Gastrocnemius medialis (tissue), 4 donors: ENCODE measurements at regions not wholly inside any gene's neighbourhood (a gene's known extent, or its start where the extent isn't known, plus 50 kb on each side); places are given as distances from the start of the nearest gene placed in this dataset.
"Not testable (repeated sequence)": the region's sequence is repeated elsewhere in the genome, so short reads cannot be mapped to it uniquely, and the experiment has no call there.

ENCODE experiments used
- ATAC-seq, 2 donors: fragments of 150-250 bp; one replicate each; pipeline ENCODE4 v1.9.1; 2016
- DNase-seq, 2 donors: peaks; one replicate each; pipeline ENCODE4 v3.0.0-alpha.2; 2019
- H3K27ac ChIP-seq, 4 donors: fragments of 200-600 bp; sonication (generic); 1 replicate in 1 of 4; 2 replicates in 3 of 4; pipeline ENCODE4 v1.5.1; 2016 to 2018; ENCODE audit warnings: mild to moderate bottlenecking in 2 of 4, moderate library complexity in 1 of 4
- H3K27me3 ChIP-seq, 3 donors: fragments of 200-600 bp; sonication (generic) in 2 of 3; 1 replicate in 1 of 3; 2 replicates in 2 of 3; pipeline versions ENCODE4 v1.5.1 to v1.6.0; 2016 to 2019; ENCODE audit warnings: mild to moderate bottlenecking in 1 of 3, moderate library complexity in 1 of 3
- H3K36me3 ChIP-seq, 2 donors: fragments of 200-600 bp; sonication (generic) in 1 of 2; one replicate each; pipeline ENCODE4 v1.5.1; 2017 to 2018
- H3K4me1 ChIP-seq, 2 donors: fragments of 200-600 bp; sonication (generic) in 1 of 2; one replicate each; pipeline ENCODE4 v1.5.1; 2016 to 2017; ENCODE audit warnings: mild to moderate bottlenecking in 2 of 2
- H3K4me3 ChIP-seq, 4 donors: fragments of 200-600 bp; sonication (generic) in 3 of 4; 1 replicate in 1 of 4; 2 replicates in 3 of 4; pipeline ENCODE4 v1.5.1; 2016 to 2019; ENCODE audit warnings: mild to moderate bottlenecking in 2 of 4
- H3K9me3 ChIP-seq, 3 donors: fragments of 200-600 bp; sonication (generic) in 2 of 3; 1 replicate in 1 of 3; 2 replicates in 2 of 3; pipeline ENCODE4 v1.5.1; 2016 to 2019
- POLR2A ChIP-seq, 2 donors: fragments of 450-650 bp; IDR thresholded peaks; one replicate each; pipeline ENCODE4 v1.6.1; 2017; ENCODE audit warnings: antibody characterized with exemption in 2 of 2, mild to moderate bottlenecking in 2 of 2, moderate library complexity in 2 of 2
- in situ Hi-C, 4 donors: fragments of 200-750 bp; cut with MboI; loops; one replicate each; pipeline versions ENCODE4 v1.15.0 to v1.8.0; 2017; ENCODE audit warnings: low sequenced_read_pairs in 4 of 4
- intact Hi-C: fragments of 100-400 bp; cut with DNase I; formaldehyde crosslinking; loops from one replicate; pipeline ENCODE4 v1.15.1; 2023; ENCODE audit warnings: low total_unique reads
- TF ChIP-seq, protein P1 (sequence below), 5 experiments: fragments of 450-650 bp in 3 of 5; fragments of 200-600 bp in 2 of 5; sonication (generic) in 2 of 5; IDR thresholded peaks in 4 of 5; conservative IDR thresholded peaks in 1 of 5; 1 replicate in 4 of 5; 2 replicates in 1 of 5; pipeline ENCODE4 v1.5.1; 2016 to 2019; ENCODE audit warnings: antibody characterized with exemption in 5 of 5, mild to moderate bottlenecking in 3 of 5, moderate library complexity in 3 of 5

- Histone ChIP-seq H3K4me3 (no peak overlapping the region), H3K27ac (no peak overlapping the region), H3K4me1 (no peaks in the 10 kb centered on the region), H3K27me3 (no peaks in the 10 kb centered on the region), H3K9me3 (no peaks in the 10 kb centered on the region), H3K36me3 (no peaks in the 10 kb centered on the region)
- DNase-seq: no peak
- intact Hi-C loops: no loop called here
- TF ChIP-seq, protein P1, sequence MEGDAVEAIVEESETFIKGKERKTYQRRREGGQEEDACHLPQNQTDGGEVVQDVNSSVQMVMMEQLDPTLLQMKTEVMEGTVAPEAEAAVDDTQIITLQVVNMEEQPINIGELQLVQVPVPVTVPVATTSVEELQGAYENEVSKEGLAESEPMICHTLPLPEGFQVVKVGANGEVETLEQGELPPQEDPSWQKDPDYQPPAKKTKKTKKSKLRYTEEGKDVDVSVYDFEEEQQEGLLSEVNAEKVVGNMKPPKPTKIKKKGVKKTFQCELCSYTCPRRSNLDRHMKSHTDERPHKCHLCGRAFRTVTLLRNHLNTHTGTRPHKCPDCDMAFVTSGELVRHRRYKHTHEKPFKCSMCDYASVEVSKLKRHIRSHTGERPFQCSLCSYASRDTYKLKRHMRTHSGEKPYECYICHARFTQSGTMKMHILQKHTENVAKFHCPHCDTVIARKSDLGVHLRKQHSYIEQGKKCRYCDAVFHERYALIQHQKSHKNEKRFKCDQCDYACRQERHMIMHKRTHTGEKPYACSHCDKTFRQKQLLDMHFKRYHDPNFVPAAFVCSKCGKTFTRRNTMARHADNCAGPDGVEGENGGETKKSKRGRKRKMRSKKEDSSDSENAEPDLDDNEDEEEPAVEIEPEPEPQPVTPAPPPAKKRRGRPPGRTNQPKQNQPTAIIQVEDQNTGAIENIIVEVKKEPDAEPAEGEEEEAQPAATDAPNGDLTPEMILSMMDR (IDR thresholded peaks at IDR 0.05 in 4 of 5, conservative IDR thresholded peaks at IDR 0.05 in 1 of 5): no peak
- TF ChIP-seq POLR2A (IDR thresholded peaks at IDR 0.05): no peak
- in situ Hi-C loops: loop anchor here in 2 of 4 donors (25.0 kb wide), 2 partner anchors 202 to 452 kb away; no protein-coding TSS in a partner anchor
- no peak for ATAC-seq
Observed at GRCh38 chr10:21285207-21285606, 240.3 kb downstream of the SKIDA1 start.

GRCh38 chr10:21284301-21284700, 241.2 kb downstream of the SKIDA1 start:
- Histone ChIP-seq H3K27ac (no peak overlapping the region), H3K4me3 (no peak overlapping the region), H3K9me3 (no peaks in the 10 kb centered on the region), H3K27me3 (no peaks in the 10 kb centered on the region), H3K36me3 (no peaks in the 10 kb centered on the region), H3K4me1 (no peaks in the 10 kb centered on the region)
- ATAC-seq (no peak), DNase-seq (no peak)
- intact Hi-C loops (no loop called here), in situ Hi-C loops (loop anchor here in 2 of 4 donors (25.0 kb wide), 2 partner anchors 203 to 453 kb away; no protein-coding TSS in a partner anchor)
- TF ChIP-seq, protein P1 (IDR thresholded peaks at IDR 0.05 in 4 of 5, conservative IDR thresholded peaks at IDR 0.05 in 1 of 5): no peak

DNA sequence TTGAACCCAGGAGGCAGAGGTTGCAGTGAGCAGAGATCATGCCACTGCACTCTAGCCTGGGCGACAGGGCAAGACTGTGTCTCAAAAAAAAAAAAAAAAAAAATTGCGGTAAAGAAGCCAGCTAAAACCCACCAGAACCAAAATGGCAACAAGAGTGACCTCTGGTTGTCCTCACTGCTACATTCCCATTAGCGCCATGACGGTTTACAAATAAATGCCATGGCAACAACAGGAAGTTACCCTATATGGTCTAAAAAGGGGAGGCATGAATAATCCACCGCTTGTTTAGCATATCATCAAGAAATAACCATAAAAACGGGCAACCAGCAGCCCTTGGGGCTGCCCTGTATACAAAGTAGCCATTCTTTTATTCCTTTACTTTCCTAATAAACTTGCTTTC, 242.4 kb downstream of the SKIDA1 start:
- intact Hi-C loops: not testable (repeated sequence)

DNA sequence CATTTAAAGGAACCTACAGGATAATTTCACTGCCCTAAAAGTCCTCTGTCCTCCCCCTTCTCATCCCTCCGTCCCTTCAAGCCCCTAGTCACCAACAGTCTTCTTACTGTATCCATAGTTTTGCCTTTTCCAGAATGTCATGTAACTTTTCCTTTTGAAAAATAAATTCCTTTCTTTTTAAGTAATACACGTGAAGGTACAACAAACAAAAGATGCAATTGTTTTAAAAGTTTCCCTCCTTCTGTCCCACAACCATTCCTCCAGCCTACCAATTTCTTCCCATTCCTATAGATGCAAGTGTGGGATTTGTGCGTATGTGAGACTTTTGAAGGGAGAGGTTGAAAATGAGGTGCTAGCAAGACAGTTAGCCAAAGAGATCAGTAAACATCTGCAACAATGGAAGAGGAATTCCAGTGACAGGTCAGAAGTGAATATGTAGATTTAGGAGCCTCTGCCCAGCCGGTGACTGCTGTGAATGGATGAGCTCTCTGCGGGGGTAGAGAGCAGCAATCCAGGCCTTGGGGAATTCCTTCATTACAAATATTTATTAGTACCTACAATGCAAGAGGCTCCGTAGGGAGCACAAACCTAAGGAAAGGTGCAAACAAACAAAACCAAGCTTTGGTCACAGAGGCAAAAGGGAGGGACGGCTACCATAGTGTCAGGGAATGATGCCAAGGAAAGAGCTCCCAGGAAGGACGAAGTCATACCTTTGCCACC, 243.6 kb downstream of the SKIDA1 start:
- TF ChIP-seq, protein P1 (IDR thresholded peaks at IDR 0.05 in 4 of 5, conservative IDR thresholded peaks at IDR 0.05 in 1 of 5): no peak
- no peak for TF ChIP-seq POLR2A (IDR thresholded peaks at IDR 0.05)
- H3K9me3 ChIP-seq: no peaks in the 10 kb centered on the region
- H3K27me3 ChIP-seq: no peaks in the 10 kb centered on the region
- no peak overlapping the region for H3K4me3 ChIP-seq
- DNase-seq (no peak), ATAC-seq (no peak)
- H3K27ac ChIP-seq: no peak overlapping the region
- in situ Hi-C loops: loop anchor here in 2 of 4 donors (25.0 kb wide), 2 partner anchors 205 to 455 kb away; no protein-coding TSS in a partner anchor
- H3K4me1 ChIP-seq: no peaks in the 10 kb centered on the region
- H3K36me3 ChIP-seq: no peaks in the 10 kb centered on the region
- intact Hi-C loops: no loop called here

More for the DNA sequence above, 242.4 kb downstream of the SKIDA1 start:
- H3K4me1 ChIP-seq, H3K9me3 ChIP-seq, H3K27me3 ChIP-seq, ATAC-seq, H3K4me3 ChIP-seq, H3K27ac ChIP-seq, H3K36me3 ChIP-seq, DNase-seq: not testable (repeated sequence)
- in situ Hi-C loops: loop anchor here in 2 of 4 donors (25.0 kb wide), 2 partner anchors 204 to 454 kb away; no protein-coding TSS in a partner anchor

DNA sequence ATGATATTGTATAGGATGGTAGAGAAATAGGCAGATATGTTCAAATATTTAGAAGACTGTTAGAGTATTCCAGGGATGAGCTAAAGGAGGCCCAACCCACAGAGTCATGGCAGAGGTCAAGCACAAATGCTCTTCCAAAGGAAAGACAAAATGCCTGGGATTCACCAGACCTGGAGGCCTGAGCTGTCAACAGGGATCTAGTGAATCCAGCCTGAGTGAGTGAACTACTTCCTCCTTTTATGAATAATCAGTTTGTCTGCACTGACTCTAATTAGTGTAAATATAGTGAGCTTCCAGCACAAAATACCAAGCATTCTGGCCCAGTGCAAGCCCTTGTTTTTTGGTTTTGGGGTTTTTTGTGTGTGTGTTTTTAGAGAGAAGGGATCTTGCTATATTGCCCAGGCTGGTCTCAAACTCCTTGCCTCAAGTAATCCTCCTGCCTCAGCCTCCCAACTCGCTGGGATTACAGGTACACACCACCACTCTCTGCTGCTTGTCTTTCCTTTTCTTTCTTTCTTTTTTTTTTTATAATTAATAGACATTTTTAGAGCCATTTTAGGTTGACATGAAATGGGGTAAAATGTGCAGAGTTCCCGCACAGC, 244.4 kb downstream of the SKIDA1 start:
- H3K27ac ChIP-seq: no peak overlapping the region
- H3K4me1 ChIP-seq: no peaks in the 10 kb centered on the region
- ATAC-seq (no peak), DNase-seq (no peak)
- in situ Hi-C loops: loop anchor here in 2 of 4 donors (25.0 kb wide), 2 partner anchors 206 to 456 kb away; no protein-coding TSS in a partner anchor
- no peak overlapping the region for H3K4me3 ChIP-seq
- no peak for TF ChIP-seq POLR2A (IDR thresholded peaks at IDR 0.05)
- TF ChIP-seq, protein P1 (IDR thresholded peaks at IDR 0.05 in 4 of 5, conservative IDR thresholded peaks at IDR 0.05 in 1 of 5): no peak
- intact Hi-C loops: no loop called here
- H3K27me3 ChIP-seq: no peaks in the 10 kb centered on the region
- no peaks in the 10 kb centered on the region for H3K36me3 ChIP-seq
- H3K9me3 ChIP-seq: no peaks in the 10 kb centered on the region
